ENCODE measurements at regions not wholly inside any gene's neighbourhood (a gene's known extent, or its start where the extent isn't known, plus 50 kb on each side); places are given as distances from the start of the nearest gene placed in this dataset.

DNA sequence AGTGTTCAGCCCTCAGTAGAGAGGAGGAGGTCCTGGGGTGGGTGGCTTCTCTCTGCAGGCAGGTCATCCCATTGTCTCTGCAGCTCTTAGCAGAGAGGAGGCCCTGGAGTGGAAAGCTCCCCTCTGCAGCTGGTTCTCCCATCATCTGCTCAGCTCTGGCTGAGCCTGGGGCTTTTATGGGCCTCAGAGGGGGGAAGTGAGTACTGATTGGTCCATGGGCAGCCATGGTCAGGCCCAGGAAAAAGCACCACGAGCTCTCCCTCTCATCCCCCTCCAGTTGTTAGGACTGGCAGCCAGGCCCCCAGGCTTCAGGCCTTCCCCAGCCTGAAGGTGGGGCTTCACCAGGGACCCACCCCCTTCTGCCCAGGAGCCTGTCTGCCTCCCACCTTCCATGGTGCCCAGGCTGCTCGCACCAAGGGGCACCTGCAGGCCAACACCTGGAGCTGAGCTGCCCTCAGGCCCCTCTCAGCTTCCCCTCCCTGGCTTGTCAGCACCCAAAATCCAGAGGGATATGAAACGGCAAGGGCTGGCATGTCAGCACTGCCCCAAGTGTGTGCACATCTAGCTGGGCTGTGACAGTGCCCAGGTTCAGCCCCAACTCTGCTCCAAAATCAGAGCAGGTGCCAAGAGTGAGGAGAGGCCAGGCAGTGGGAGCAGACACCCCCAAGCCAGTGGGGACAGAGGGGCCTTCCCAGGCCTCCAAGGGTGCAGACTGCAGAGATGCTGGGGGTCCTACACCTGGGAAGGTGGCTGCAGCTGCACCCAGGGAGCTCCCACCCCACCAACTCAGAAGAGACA, 449.0 kb downstream of the MATN1 start:
- Histone ChIP-seq H3K36me3 (ENCODE audit: control insufficient read depth, low read depth, low read length) (no peaks in the 10 kb centered on the region), H3K4me3 (ENCODE audit: low read length) (no peak overlapping the region), H3K27ac (ENCODE audit: low read length) (no peak overlapping the region), H3K4me1 (ENCODE audit: control insufficient read depth, low read depth, low read length) (no peaks in the 10 kb centered on the region), H3K9me3 (ENCODE audit: control insufficient read depth, low read depth, low read length) (no peaks in the 10 kb centered on the region), H3K9ac (ENCODE audit: low read length) (no peak overlapping the region), H3K27me3 (ENCODE audit: control insufficient read depth, insufficient read depth, low read length) (no peaks in the 10 kb centered on the region)

DNA sequence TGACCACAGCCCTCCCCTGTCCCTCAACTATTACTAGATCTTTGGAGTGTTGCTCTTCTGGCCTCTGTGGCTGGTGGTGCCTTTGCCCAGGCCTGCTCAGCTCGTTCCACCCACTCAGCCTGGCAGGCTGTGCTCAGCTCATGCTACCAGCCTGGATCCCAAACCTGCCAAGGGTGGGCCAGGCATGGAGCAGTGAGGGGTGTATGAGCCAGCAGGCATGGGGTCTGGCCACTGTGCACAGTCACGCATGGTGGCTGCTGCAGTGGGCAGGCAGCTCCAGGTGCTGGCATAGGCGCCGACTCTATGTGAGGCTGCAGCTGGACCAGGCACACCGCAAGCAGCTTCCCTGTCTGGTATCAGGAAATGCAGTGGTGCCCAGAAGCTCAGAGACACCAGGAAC, 449.9 kb downstream of the MATN1 start:
- H3K27me3 ChIP-seq (ENCODE audit: control insufficient read depth, insufficient read depth, low read length): no peaks in the 10 kb centered on the region
- H3K4me3 ChIP-seq (ENCODE audit: low read length): no peak overlapping the region
- no peaks in the 10 kb centered on the region for H3K4me1 ChIP-seq (ENCODE audit: control insufficient read depth, low read depth, low read length)
- no peaks in the 10 kb centered on the region for H3K9me3 ChIP-seq (ENCODE audit: control insufficient read depth, low read depth, low read length)
- no peaks in the 10 kb centered on the region for H3K36me3 ChIP-seq (ENCODE audit: control insufficient read depth, low read depth, low read length)
- H3K9ac ChIP-seq (ENCODE audit: low read length): no peak overlapping the region
- no peak overlapping the region for H3K27ac ChIP-seq (ENCODE audit: low read length)

DNA sequence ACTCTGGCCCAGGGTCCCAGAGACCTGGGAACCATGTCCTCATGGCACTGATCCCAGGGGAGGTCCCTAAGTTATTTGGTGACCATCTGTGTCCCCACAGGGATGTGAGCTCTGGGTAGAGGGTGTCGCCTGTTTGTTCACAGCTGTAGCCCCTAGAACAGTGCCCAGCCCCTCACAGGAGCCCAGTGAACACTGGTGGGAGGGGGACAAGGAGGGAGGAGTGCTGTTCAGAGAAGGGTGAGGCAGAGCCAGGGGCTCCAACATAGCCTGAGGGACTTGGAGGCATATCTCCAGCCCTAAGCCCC, 450.4 kb downstream of the MATN1 start:
- no peak overlapping the region for H3K9ac ChIP-seq (ENCODE audit: low read length)
- no peaks in the 10 kb centered on the region for H3K27me3 ChIP-seq (ENCODE audit: control insufficient read depth, insufficient read depth, low read length)
- H3K36me3 ChIP-seq (ENCODE audit: control insufficient read depth, low read depth, low read length): no peaks in the 10 kb centered on the region
- no peak overlapping the region for H3K27ac ChIP-seq (ENCODE audit: low read length)
- no peak overlapping the region for H3K4me3 ChIP-seq (ENCODE audit: low read length)
- H3K4me1 ChIP-seq (ENCODE audit: control insufficient read depth, low read depth, low read length): no peaks in the 10 kb centered on the region
- H3K9me3 ChIP-seq (ENCODE audit: control insufficient read depth, low read depth, low read length): no peaks in the 10 kb centered on the region

DNA sequence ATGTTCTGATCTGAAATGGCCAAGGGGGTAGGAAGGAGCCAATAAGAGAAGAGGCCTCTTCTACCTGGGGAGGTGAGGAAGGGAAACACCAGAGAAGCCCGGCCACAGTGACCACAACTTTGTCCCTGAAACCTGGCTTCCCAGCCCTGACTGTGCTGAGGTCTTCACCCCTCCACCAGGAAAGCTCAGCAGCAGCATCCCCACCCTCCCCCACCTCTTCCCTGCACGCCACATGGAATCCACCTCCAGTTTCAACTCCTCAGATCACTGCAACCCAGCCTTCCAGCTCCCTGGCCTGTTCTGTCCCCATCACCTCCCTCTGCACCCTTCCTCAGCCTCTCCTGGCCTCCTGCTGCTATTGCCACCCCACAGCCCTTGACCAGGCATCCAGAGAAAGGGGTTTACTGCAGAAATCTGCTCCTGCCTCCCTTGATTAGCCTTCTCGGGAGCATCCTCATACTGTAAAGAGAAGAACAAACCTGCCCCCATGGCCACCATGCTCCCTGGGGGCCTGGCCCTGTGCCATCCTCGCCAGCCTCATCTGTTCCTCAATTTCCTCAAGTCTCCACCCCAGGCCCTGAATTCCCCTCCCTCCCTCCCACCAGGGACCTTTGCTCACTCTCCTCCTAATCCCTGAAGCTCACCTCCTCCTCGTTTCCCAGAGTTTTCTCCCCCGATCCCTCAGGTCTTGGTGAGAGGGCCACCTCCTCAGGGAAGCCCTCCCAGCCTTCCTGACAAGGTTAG, 450.9 kb downstream of the MATN1 start:
- Histone ChIP-seq H3K27ac (ENCODE audit: low read length) (no peak overlapping the region), H3K4me1 (ENCODE audit: control insufficient read depth, low read depth, low read length) (no peaks in the 10 kb centered on the region), H3K27me3 (ENCODE audit: control insufficient read depth, insufficient read depth, low read length) (no peaks in the 10 kb centered on the region), H3K9ac (ENCODE audit: low read length) (no peak overlapping the region), H3K9me3 (ENCODE audit: control insufficient read depth, low read depth, low read length) (no peaks in the 10 kb centered on the region), H3K36me3 (ENCODE audit: control insufficient read depth, low read depth, low read length) (no peaks in the 10 kb centered on the region), H3K4me3 (ENCODE audit: low read length) (no peak overlapping the region)

DNA sequence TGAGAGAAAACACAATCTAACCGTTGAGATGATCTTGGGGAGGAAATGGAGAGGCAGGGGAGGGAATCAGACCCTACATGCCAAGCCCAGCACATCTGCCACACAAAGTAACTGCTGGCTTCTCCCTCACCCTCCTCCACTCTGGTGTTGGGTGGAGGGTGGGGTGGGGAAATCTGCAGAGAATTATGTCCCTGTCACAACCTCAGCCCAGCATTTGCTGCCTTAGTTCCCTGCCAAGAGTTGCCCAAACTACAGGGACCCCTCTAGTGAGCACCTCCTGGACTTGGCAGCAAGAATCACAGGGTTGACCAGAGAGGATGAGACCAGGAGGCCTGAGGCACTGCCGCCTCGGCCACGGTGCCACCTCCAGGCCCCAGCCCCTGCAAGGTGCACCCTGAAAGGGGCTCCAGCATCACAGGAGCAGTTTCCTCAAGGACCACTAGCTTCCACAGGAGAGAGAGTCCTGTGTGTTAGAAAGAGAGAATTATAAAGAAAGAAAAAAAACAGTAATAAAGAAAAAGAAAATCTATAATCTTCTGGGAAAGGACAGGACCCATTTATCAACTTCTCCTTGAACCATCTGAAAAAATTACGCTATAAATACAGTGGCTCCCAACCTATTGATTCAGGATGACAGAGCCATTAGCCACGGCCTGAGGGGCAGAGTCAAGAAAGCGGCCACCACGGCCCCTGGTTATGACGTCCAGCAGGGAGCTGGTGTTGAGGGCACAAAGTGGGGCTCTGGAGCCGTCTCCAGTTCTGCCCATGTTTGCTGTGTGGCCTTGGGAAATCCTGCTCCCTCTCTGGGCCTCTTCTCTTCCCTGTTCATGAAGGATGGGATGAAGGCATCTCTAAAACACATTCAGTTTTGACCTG, 451.7 kb downstream of the MATN1 start:
- Histone ChIP-seq H3K9me3 (ENCODE audit: control insufficient read depth, low read depth, low read length) (no peaks in the 10 kb centered on the region), H3K4me3 (ENCODE audit: low read length) (no peak overlapping the region), H3K36me3 (ENCODE audit: control insufficient read depth, low read depth, low read length) (no peaks in the 10 kb centered on the region), H3K27me3 (ENCODE audit: control insufficient read depth, insufficient read depth, low read length) (no peaks in the 10 kb centered on the region), H3K27ac (ENCODE audit: low read length) (no peak overlapping the region), H3K4me1 (ENCODE audit: control insufficient read depth, low read depth, low read length) (no peaks in the 10 kb centered on the region), H3K9ac (ENCODE audit: low read length) (no peak overlapping the region)

DNA sequence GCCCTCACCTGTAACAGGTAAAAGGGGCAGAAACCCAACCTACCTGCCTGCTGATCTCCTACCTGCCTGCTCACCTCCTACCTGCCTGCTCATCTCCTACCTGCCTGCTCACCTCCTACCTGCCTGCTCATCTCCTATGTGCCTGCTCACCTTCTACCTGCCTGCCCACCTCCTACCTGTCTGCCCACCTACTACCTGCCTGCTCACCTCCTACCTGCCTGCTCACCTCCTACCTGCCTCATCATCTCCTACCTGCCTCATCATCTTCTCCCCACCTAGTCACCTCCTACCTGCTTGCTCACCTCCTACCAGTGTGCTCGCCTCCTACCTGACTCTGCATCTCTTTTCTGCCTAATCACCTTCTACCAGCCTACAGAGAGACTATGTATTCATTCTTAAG, 452.9 kb downstream of the MATN1 start:
- Histone ChIP-seq H3K9me3 (ENCODE audit: control insufficient read depth, low read depth, low read length) (no peaks in the 10 kb centered on the region), H3K4me3 (ENCODE audit: low read length) (no peak overlapping the region), H3K27ac (ENCODE audit: low read length) (no peak overlapping the region), H3K4me1 (ENCODE audit: control insufficient read depth, low read depth, low read length) (no peaks in the 10 kb centered on the region), H3K36me3 (ENCODE audit: control insufficient read depth, low read depth, low read length) (no peaks in the 10 kb centered on the region), H3K9ac (ENCODE audit: low read length) (no peak overlapping the region), H3K27me3 (ENCODE audit: control insufficient read depth, insufficient read depth, low read length) (no peaks in the 10 kb centered on the region)

DNA sequence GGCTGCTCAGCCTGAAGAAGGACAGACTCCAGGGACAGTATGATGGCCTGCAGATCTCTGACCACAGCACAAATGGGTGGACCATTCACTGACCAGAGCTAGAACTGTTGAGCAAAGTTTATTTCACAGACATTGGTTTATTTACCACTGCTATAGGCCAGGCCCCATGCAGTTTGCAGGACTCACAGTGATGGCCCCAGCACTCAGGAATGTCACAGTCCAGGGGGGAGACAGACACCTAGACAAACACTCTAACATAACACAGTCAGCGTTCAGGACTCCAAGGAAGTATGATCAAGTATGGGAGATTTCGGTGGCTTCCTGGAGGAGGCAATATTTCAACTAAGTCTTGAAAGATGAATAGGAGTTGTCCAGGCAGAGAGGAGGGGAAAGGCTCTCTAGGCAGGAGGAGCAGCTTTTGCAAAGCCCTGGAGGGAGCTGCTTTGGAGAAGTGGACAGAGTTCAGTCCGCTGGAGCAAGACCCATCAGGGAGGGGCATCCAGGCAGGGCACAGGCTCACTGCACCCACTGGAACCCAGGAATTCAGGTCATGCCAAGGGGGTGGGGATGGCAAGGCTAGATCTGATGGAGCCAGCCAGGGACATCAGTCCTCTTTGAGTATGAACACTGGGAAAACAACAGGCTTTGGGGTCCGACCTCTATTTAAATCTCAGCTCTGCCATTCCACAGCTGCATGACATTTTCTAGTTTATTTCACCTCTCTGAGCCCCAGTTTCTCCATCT, 454.3 kb downstream of the MATN1 start:
- Histone ChIP-seq H3K9ac (ENCODE audit: low read length) (no peak overlapping the region), H3K4me1 (ENCODE audit: control insufficient read depth, low read depth, low read length) (no peaks in the 10 kb centered on the region), H3K27me3 (ENCODE audit: control insufficient read depth, insufficient read depth, low read length) (no peaks in the 10 kb centered on the region), H3K27ac (ENCODE audit: low read length) (no peak overlapping the region), H3K4me3 (ENCODE audit: low read length) (no peak overlapping the region), H3K9me3 (ENCODE audit: control insufficient read depth, low read depth, low read length) (no peaks in the 10 kb centered on the region), H3K36me3 (ENCODE audit: control insufficient read depth, low read depth, low read length) (no peaks in the 10 kb centered on the region)

DNA sequence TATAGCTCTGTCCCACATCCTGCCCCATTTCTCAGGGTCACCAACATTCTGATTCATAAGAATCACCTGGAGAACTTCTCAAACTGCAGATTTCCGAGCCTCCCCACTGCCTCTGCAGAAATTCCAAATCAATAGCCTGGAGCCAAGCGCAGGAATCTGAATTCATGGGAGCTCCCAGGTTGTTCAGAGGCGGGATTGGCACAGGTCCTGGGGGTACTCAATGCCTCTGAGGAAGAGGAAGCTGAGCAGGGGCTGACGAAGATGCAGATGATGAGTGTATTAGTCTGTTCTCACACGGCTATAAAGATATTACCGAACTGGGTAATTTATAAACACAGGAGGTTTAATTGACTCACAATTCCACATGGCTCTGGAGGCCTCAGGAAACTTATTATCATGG, 455.5 kb downstream of the MATN1 start:
- H3K36me3 ChIP-seq (ENCODE audit: control insufficient read depth, low read depth, low read length): no peaks in the 10 kb centered on the region
- H3K4me1 ChIP-seq (ENCODE audit: control insufficient read depth, low read depth, low read length): no peaks in the 10 kb centered on the region
- no peaks in the 10 kb centered on the region for H3K9me3 ChIP-seq (ENCODE audit: control insufficient read depth, low read depth, low read length)
- no peak overlapping the region for H3K9ac ChIP-seq (ENCODE audit: low read length)
- H3K27ac ChIP-seq (ENCODE audit: low read length): no peak overlapping the region
- H3K4me3 ChIP-seq (ENCODE audit: low read length): no peak overlapping the region
- H3K27me3 ChIP-seq (ENCODE audit: control insufficient read depth, insufficient read depth, low read length): no peaks in the 10 kb centered on the region

DNA sequence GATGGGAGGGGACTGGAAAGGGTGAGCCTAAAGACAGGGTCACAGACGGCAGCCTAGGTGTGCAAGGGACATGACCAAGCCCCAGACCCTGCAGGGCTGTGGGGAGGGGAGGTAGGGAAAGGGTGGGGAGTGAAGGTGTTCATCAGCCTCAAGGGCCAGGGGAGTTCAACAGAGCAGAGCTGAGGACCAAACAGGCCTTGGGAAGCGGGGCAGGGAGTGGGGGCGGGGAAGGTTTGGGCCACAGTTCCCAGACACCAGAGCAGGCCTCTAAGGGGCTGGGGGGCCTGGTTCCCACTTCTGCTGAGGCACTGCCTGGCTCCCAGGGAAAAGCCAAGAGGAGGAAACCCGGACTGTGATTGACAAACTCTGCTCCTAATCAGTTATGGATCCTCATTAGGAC, 456.3 kb downstream of the MATN1 start:
- Histone ChIP-seq H3K4me3 (ENCODE audit: low read length) (no peak overlapping the region), H3K9ac (ENCODE audit: low read length) (no peak overlapping the region), H3K27me3 (ENCODE audit: control insufficient read depth, insufficient read depth, low read length) (no peaks in the 10 kb centered on the region), H3K4me1 (ENCODE audit: control insufficient read depth, low read depth, low read length) (no peaks in the 10 kb centered on the region), H3K9me3 (ENCODE audit: control insufficient read depth, low read depth, low read length) (no peaks in the 10 kb centered on the region), H3K36me3 (ENCODE audit: control insufficient read depth, low read depth, low read length) (no peaks in the 10 kb centered on the region), H3K27ac (ENCODE audit: low read length) (no peak overlapping the region)

DNA sequence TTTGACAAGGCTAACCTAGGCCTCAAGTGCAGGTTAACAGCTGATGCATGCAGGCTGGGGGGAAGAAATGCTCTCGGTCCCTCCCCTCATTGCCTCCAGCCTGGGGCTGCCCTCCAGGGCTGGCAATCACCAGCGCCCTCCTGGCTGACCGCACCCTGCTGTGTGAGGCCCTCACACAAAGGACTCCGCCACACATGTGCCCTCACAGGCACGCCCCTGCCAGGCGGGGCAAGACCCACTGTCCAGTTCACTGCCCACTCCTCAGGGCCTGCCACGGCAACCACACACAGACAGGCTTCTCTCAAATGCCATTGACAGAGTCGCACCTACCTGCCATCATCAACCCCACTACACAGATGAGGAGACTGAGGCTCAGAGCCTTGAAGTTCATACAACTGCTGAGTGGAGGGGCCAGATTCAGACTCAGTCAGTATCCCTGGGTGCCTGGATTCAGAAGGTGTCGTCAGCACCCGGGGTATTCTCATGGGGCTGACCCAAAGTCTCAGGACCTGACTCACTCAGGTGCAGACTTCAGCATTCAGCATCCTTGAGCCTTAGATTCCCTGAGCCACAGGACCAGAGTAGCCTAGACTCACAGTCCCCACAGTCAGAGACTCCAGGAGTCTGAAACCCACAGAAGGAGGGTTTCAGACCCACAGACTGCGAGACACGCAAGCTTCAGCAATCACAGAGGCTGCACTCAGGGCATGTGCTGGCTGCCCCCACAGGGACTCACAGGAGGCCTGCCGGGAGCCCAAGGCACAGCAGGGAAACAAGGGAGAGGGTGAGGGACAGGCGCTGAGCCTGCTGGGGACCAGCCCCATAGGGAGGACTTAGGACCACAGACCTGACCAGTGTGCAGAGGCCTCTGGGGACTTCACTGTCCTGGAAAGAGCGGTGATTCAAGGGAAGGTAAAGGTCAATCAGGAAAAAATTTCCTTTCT, 458.0 kb downstream of the MATN1 start:
- Histone ChIP-seq H3K9ac (ENCODE audit: low read length) (no peak overlapping the region), H3K36me3 (ENCODE audit: control insufficient read depth, low read depth, low read length) (no peaks in the 10 kb centered on the region), H3K4me1 (ENCODE audit: control insufficient read depth, low read depth, low read length) (no peaks in the 10 kb centered on the region), H3K27me3 (ENCODE audit: control insufficient read depth, insufficient read depth, low read length) (no peaks in the 10 kb centered on the region), H3K27ac (ENCODE audit: low read length) (no peak overlapping the region), H3K9me3 (ENCODE audit: control insufficient read depth, low read depth, low read length) (no peaks in the 10 kb centered on the region), H3K4me3 (ENCODE audit: low read length) (no peak overlapping the region)

All from iPS-18a (cell line).